PFSK-1 (cell line): ENCODE measurements at regions not wholly inside any gene's neighbourhood (a gene's known extent, or its start where the extent isn't known, plus 50 kb on each side); places are given as distances from the start of the nearest gene placed in this dataset.

Source experiments
- POLR2AphosphoS5 ChIP-seq: IDR thresholded peaks from 2 replicates; pipeline ENCODE4 v1.6.1; 2012; ENCODE audit warnings: low read depth, mild to moderate bottlenecking, control low read depth, low read length, moderate library complexity
- REST ChIP-seq, 2 experiments: IDR thresholded peaks; 2 replicates each; pipeline versions ENCODE4 v1.6.1 to v1.8.0; 2011 to 2012; ENCODE audit warnings: low read depth in 2 of 2, low read length in 2 of 2, control low read depth in 1 of 2, inconsistent platforms in 1 of 2, mild to moderate bottlenecking in 1 of 2, moderate library complexity in 1 of 2; ENCODE audit not compliant: insufficient read depth in 1 of 2
- SIN3A ChIP-seq: IDR thresholded peaks from 2 replicates; pipeline ENCODE4 v1.6.1; 2012; ENCODE audit warnings: mild to moderate bottlenecking, low read length, moderate library complexity, borderline replicate concordance; ENCODE audit not compliant: insufficient read depth

GRCh38 chr9:3027210-3027609 lies 183.3 kb upstream of the PUM3 start:
- TF ChIP-seq REST (IDR thresholded peaks at IDR 0.05; ENCODE audit: insufficient read depth in 1 of 2, low read depth in 2 of 2, low read length in 2 of 2) = no peak
- no peak for TF ChIP-seq SIN3A
- no peak for TF ChIP-seq POLR2AphosphoS5
